Activated CD8-positive, alpha-beta T cell treated with anti-CD3 and anti-CD28 coated beads for 36 hours (primary cell): ENCODE measurements at regions not wholly inside any gene's neighbourhood (a gene's known extent, or its start where the extent isn't known, plus 50 kb on each side); places are given as distances from the start of the nearest gene placed in this dataset.

Experiments
- ATAC-seq: fragments of 200-7000 bp; cut with Tn5 transposase; one replicate; pipeline ENCODE4 v1.10.0; 2021; ENCODE audit warnings: mild to moderate bottlenecking, moderate library complexity
- CTCF ChIA-PET: fragments of 350-600 bp; sonication (Branson Sonifier 250); formaldehyde crosslinking; loops from one replicate; lab custom pipeline; 2021; ENCODE audit warnings: antibody characterized with exemption; lab: Charles Lee
- POLR2A ChIA-PET: fragments of 350-600 bp; sonication (Branson Sonifier 250); formaldehyde crosslinking; loops from one replicate; lab custom pipeline; 2021; ENCODE audit warnings: antibody characterized with exemption; lab: Charles Lee
- DNase-seq: peaks from one replicate; pipeline ENCODE4 v3.0.0-alpha.2; 2020
- H3K27ac Mint-ChIP-seq: one replicate; pipeline ENCODE4 v1.8.0; 2021; ENCODE audit warnings: mild to moderate bottlenecking, mixed read lengths
- H3K27me3 Mint-ChIP-seq: one replicate; pipeline ENCODE4 v1.8.0; 2021; ENCODE audit warnings: mixed read lengths
- H3K36me3 Mint-ChIP-seq: one replicate; pipeline ENCODE4 v1.8.0; 2021; ENCODE audit warnings: low read depth, mixed read lengths
- H3K4me1 Mint-ChIP-seq: one replicate; pipeline ENCODE4 v1.8.0; 2021; ENCODE audit warnings: low read depth, mixed read lengths
- H3K4me3 Mint-ChIP-seq: one replicate; pipeline ENCODE4 v1.8.0; 2021; ENCODE audit warnings: mild to moderate bottlenecking, moderate library complexity, mixed read lengths
- H3K9me3 Mint-ChIP-seq: one replicate; pipeline ENCODE4 v1.8.0; 2021; ENCODE audit warnings: mixed read lengths
- intact Hi-C: fragments of 100-400 bp; cut with micrococcal nuclease; formaldehyde crosslinking; loops from one replicate; pipeline ENCODE4 v1.10.0; 2022
- TF ChIP-seq, protein P1 (sequence below): fragments of 200-600 bp; IDR thresholded peaks from one replicate; pipeline ENCODE4 v1.8.0; 2022; ENCODE audit warnings: antibody characterized with exemption, mild to moderate bottlenecking

DNA sequence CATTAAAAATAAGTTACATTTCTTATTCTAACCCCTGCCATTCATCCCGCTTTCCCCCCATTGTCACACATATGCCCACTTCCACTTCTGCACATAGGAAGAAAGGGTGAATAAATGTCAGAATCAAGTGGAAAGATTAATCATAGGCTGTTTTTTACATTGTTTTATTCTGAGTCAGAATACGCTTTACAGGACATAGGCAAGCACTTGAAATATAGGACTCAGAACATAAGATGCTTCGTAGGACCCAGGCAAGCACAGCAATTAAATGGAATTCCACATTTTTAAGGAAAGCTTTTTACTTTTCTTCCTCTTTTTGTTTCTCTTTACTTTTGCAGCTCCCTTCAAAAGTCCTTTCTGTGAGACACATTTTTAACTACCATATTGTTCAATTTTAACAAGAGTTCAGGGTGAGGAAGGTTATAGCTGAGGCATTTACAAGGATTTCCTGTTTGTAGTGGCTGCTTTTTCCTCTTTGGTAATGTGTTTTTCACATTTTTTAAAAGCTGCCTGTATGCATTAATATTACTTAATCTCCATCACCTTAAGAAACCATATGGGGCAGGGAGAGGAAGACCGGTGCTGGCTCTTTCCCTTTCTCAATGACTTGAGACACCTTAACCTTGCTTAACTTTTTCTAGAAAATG, 130.0 kb downstream of the TES start:
- ChIA-PET CTCF (interaction anchor here (0.6 to 1.4 kb wide), 3 partner anchors 24 to 186 kb away, joined by 3 to 6 read pairs (median 4); no protein-coding TSS in a partner anchor), POLR2A (no interaction called here)
- Mint-ChIP-seq H3K4me3 (no peak overlapping the region), H3K9me3 (no peaks in the 10 kb centered on the region), H3K36me3 (no peaks in the 10 kb centered on the region), H3K27ac (no peak overlapping the region), H3K27me3 (peaks cover 7% of the 10 kb centered on the region), H3K4me1 (no peaks in the 10 kb centered on the region)
- DNase-seq (no peak), ATAC-seq (no peak)
- intact Hi-C loops: no loop called here
- TF ChIP-seq, protein P1, sequence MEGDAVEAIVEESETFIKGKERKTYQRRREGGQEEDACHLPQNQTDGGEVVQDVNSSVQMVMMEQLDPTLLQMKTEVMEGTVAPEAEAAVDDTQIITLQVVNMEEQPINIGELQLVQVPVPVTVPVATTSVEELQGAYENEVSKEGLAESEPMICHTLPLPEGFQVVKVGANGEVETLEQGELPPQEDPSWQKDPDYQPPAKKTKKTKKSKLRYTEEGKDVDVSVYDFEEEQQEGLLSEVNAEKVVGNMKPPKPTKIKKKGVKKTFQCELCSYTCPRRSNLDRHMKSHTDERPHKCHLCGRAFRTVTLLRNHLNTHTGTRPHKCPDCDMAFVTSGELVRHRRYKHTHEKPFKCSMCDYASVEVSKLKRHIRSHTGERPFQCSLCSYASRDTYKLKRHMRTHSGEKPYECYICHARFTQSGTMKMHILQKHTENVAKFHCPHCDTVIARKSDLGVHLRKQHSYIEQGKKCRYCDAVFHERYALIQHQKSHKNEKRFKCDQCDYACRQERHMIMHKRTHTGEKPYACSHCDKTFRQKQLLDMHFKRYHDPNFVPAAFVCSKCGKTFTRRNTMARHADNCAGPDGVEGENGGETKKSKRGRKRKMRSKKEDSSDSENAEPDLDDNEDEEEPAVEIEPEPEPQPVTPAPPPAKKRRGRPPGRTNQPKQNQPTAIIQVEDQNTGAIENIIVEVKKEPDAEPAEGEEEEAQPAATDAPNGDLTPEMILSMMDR: no peak

DNA sequence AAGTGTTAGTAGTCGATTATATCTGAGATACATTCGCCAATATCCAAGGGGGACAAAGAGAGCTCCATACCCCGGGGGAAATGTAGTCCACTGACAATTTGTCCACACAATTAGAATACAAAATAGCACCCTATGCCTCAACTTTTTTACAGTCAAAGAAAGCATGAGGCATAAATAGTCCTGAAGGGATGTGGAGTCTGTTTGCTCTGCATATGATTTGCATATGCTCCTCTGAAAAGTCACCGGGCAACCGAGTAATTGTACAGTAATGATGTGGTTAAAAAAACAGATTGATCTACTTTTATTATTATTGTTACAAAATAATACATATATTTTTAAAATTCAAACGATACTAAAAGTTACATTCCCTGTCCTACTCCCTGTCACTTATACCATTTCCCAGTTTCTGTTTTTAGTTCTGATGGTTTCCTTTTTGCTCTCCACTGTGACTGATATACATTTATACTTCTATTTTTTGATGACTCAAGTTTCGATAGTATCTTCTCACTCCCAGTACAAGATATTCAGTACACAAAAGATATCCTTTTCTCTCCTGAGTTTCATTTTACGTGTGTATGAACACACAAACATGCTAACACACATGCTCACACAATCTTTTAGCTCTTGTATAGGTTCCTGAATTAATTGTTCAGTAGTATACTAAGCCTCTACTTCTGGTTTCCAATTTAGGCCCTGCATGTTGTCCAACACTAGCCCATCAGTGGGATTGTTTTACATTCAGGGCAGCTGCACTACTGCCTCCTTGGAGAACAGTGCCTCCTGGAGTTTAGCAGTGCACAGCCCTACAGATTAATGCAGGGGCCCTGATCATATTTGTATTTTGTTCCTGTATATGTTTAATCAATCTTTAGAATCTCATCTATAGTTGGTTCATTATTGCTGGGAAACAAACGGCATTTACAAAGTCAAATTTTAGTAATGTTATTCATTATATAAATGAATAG, 130.9 kb downstream of the TES start:
- intact Hi-C loops: no loop called here

DNA sequence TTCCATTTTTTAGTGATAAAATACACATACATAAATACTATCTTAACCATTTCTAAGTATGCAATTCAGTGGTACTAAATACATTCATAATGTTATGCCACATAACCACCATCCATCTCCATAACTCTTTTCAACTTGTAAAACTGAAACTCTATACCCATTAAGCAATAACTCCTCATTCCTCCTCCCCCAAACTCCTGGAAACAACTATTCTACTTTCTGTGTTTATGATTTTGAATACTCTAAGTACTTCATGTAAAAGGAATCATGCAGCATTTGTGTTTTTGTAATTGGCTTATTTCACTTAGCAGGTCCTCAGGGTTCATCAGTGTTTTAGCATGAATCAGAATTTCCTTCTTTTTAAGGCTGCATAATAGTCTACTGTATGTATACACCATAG, 131.8 kb downstream of the TES start:
- POLR2A ChIA-PET: no interaction called here
- intact Hi-C loops: no loop called here
- H3K4me1 Mint-ChIP-seq: no peaks in the 10 kb centered on the region
- H3K9me3 Mint-ChIP-seq: no peaks in the 10 kb centered on the region
- CTCF ChIA-PET: no interaction called here
- peaks cover 5% of the 10 kb centered on the region for H3K27me3 Mint-ChIP-seq
- no peak overlapping the region for H3K27ac Mint-ChIP-seq
- TF ChIP-seq, protein P1: no peak
- no peak overlapping the region for H3K4me3 Mint-ChIP-seq
- ATAC-seq: no peak
- no peaks in the 10 kb centered on the region for H3K36me3 Mint-ChIP-seq
- no peak for DNase-seq

More for the DNA sequence above, 130.9 kb downstream of the TES start:
- DNase-seq (no peak), ATAC-seq (no peak)
- Mint-ChIP-seq H3K27ac (no peak overlapping the region), H3K9me3 (no peaks in the 10 kb centered on the region), H3K4me1 (no peaks in the 10 kb centered on the region), H3K36me3 (no peaks in the 10 kb centered on the region), H3K4me3 (no peak overlapping the region), H3K27me3 (peaks cover 7% of the 10 kb centered on the region)
- POLR2A ChIA-PET: no interaction called here
- CTCF ChIA-PET: interaction anchor here (0.6 to 1.0 kb wide), 2 partner anchors 23 to 169 kb away, joined by 3 to 4 read pairs; no protein-coding TSS in a partner anchor
- TF ChIP-seq, protein P1: no peak

DNA sequence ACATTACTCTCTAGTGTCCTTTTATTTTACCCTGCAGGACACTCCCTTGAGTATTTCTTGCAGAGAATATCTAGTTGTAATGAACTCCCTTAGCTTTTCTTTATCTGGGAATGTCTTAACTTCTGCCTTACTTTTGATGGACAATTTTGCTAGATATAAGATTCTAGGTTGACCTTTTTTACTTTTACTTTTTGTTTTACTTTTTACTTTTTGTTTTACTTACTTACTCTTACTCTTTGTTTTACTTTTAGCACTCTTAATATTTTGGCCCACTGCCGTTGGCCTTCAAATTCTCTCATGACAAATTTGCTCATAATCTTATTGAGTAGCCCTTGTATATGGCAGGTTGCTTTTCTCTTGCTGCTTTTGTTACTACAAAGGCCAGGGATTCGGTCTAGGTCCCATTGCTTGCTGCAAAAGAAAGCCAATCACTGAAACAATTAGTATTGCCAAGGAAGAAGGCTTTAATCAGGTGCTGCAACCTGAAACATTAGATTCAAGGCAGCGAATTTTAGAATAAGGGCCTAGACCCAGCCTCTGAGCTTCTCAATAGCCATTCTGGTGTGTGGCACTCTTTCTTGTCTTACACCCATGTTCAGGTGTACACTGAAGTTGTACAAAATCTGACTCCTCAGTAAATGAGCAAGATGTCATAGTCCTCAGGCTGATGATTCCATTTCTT, 137.0 kb downstream of the TES start:
- TF ChIP-seq, protein P1: no peak

More for the DNA sequence above, 137.0 kb downstream of the TES start:
- ChIA-PET POLR2A (no interaction called here), CTCF (interaction anchor here (1.0 kb wide), 1 partner anchor 89 kb away, joined by 3 read pairs; no protein-coding TSS in a partner anchor)
- H3K27me3 Mint-ChIP-seq: peaks cover 1% of the 10 kb centered on the region
- ATAC-seq (no peak), DNase-seq (no peak)
- no peak overlapping the region for H3K4me3 Mint-ChIP-seq
- H3K36me3 Mint-ChIP-seq: no peaks in the 10 kb centered on the region
- intact Hi-C loops: no loop called here
- no peaks in the 10 kb centered on the region for H3K4me1 Mint-ChIP-seq
- no peaks in the 10 kb centered on the region for H3K9me3 Mint-ChIP-seq
- no peak overlapping the region for H3K27ac Mint-ChIP-seq
